H9 (cell line): ENCODE measurements at regions not wholly inside any gene's neighbourhood (a gene's known extent, or its start where the extent isn't known, plus 50 kb on each side); places are given as distances from the start of the nearest gene placed in this dataset.

Source experiments
- DNase-seq: peaks from one replicate; pipeline ENCODE4 v3.0.0-alpha.2; 2017
- H2AFZ ChIP-seq: one replicate; pipeline ENCODE4 v1.6.1; 2013; ENCODE audit warnings: mild to moderate bottlenecking, low read length, control low read depth, moderate library complexity
- H2AK5ac ChIP-seq: 2 replicates; pipeline ENCODE4 v1.6.1; 2013; ENCODE audit warnings: low read length, control low read depth, mixed read lengths; ENCODE audit not compliant: insufficient read length
- H2BK120ac ChIP-seq: one replicate; pipeline ENCODE4 v1.6.1; 2013; ENCODE audit warnings: low read depth, mild to moderate bottlenecking, low read length, control low read depth, inconsistent platforms; ENCODE audit not compliant: poor library complexity, severe bottlenecking
- H2BK12ac ChIP-seq: 2 replicates; pipeline ENCODE4 v1.6.1; 2013; ENCODE audit warnings: low read length, control low read depth, mixed read lengths, low read depth; ENCODE audit not compliant: insufficient read length
- H2BK15ac ChIP-seq: 2 replicates; pipeline ENCODE4 v1.6.1; 2013; ENCODE audit warnings: low read depth, low read length, control low read depth
- H2BK20ac ChIP-seq: one replicate; pipeline ENCODE4 v1.6.1; 2013; ENCODE audit warnings: low read depth, mild to moderate bottlenecking, low read length, control low read depth, inconsistent platforms; ENCODE audit not compliant: poor library complexity, severe bottlenecking
- H2BK5ac ChIP-seq: 2 replicates; pipeline ENCODE4 v1.6.1; 2013; ENCODE audit warnings: low read length, control low read depth, mixed read lengths; ENCODE audit not compliant: insufficient read length
- H3K14ac ChIP-seq: 2 replicates; pipeline ENCODE4 v1.6.1; 2013; ENCODE audit warnings: low read length, control low read depth; ENCODE audit not compliant: insufficient read depth
- H3K18ac ChIP-seq: 2 replicates; pipeline ENCODE4 v1.6.1; 2013; ENCODE audit warnings: low read depth, mild to moderate bottlenecking, mixed read lengths, low read length, control low read depth; ENCODE audit not compliant: insufficient read length
- H3K23ac ChIP-seq: 2 replicates; pipeline ENCODE4 v1.6.1; 2013; ENCODE audit warnings: low read length, control low read depth, mixed read lengths, low read depth; ENCODE audit not compliant: insufficient read length
- H3K23me2 ChIP-seq: 2 replicates; pipeline ENCODE4 v1.6.1; 2013; ENCODE audit warnings: low read depth, mild to moderate bottlenecking, mixed read lengths, low read length, control low read depth; ENCODE audit not compliant: insufficient read length, poor library complexity, severe bottlenecking
- H3K27ac ChIP-seq: 2 replicates; pipeline ENCODE4 v1.5.1; 2013; ENCODE audit warnings: low read length, control low read depth, mixed read lengths, low read depth; ENCODE audit not compliant: insufficient read length
- H3K27me3 ChIP-seq: 2 replicates; pipeline ENCODE4 v1.6.1; 2013; ENCODE audit warnings: low read length, control low read depth, inconsistent platforms; ENCODE audit not compliant: insufficient read depth
- H3K4ac ChIP-seq: 2 replicates; pipeline ENCODE4 v1.6.1; 2013; ENCODE audit warnings: low read depth, mild to moderate bottlenecking, control low read depth, inconsistent platforms, low read length, moderate library complexity
- H3K4me1 ChIP-seq: 2 replicates; pipeline ENCODE4 v1.6.1; 2013; ENCODE audit warnings: low read length, control low read depth, inconsistent platforms; ENCODE audit not compliant: insufficient read depth
- H3K4me2 ChIP-seq: 2 replicates; pipeline ENCODE4 v1.6.1; 2013; ENCODE audit warnings: low read length, control low read depth, mixed read lengths; ENCODE audit not compliant: insufficient read length, insufficient read depth
- H3K56ac ChIP-seq: 2 replicates; pipeline ENCODE4 v1.6.1; 2013; ENCODE audit warnings: low read depth, mild to moderate bottlenecking, mixed read lengths, low read length, control low read depth; ENCODE audit not compliant: insufficient read length
- H3K79me1 ChIP-seq: 2 replicates; pipeline ENCODE4 v1.6.1; 2013; ENCODE audit warnings: low read depth, mild to moderate bottlenecking, moderate library complexity, low read length, control low read depth, inconsistent platforms; ENCODE audit not compliant: insufficient read depth, poor library complexity, severe bottlenecking
- H3K79me2 ChIP-seq: 2 replicates; pipeline ENCODE4 v1.6.1; 2013; ENCODE audit warnings: low read length, control low read depth, inconsistent platforms; ENCODE audit not compliant: insufficient read depth
- H3K9ac ChIP-seq: 2 replicates; pipeline ENCODE4 v1.6.1; 2013; ENCODE audit warnings: low read length, control low read depth, mixed read lengths; ENCODE audit not compliant: insufficient read length; ENCODE audit errors: extremely low read depth
- H3K9me3 ChIP-seq: one replicate; pipeline ENCODE4 v1.6.1; 2013; ENCODE audit warnings: low read depth, low read length, inconsistent platforms; ENCODE audit not compliant: control insufficient read depth
- H3T11ph ChIP-seq: one replicate; pipeline ENCODE4 v1.6.1; 2013; ENCODE audit warnings: mild to moderate bottlenecking, low read length, control low read depth, inconsistent platforms
- H4K20me1 ChIP-seq: one replicate; pipeline ENCODE4 v1.6.1; 2013; ENCODE audit not compliant: control insufficient read depth, insufficient read length, insufficient read depth
- H4K5ac ChIP-seq: 2 replicates; pipeline ENCODE4 v1.6.1; 2013; ENCODE audit warnings: low read depth, mild to moderate bottlenecking, mixed read lengths, low read length, control low read depth; ENCODE audit not compliant: insufficient read length
- H4K8ac ChIP-seq: replicated peaks from 2 replicates; pipeline ENCODE4 v1.6.1; 2013; ENCODE audit warnings: low read length, control low read depth, mixed read lengths, low read depth; ENCODE audit not compliant: insufficient read length
- H4K91ac ChIP-seq: 2 replicates; pipeline ENCODE4 v1.6.1; 2013; ENCODE audit warnings: low read depth, mild to moderate bottlenecking, moderate library complexity, mixed read lengths, low read length, control low read depth; ENCODE audit not compliant: insufficient read length
- H3K27ac Mint-ChIP-seq, 3 experiments: 2 replicates in 2 of 3; 3 replicates in 1 of 3; pipeline ENCODE4 v1.8.0; 2020 to 2021; ENCODE audit warnings: mixed read lengths in 3 of 3, mild to moderate bottlenecking in 1 of 3, moderate library complexity in 1 of 3
- H3K27me3 Mint-ChIP-seq: 2 replicates; pipeline ENCODE4 v1.8.0; 2021; ENCODE audit warnings: low read depth, mild to moderate bottlenecking, moderate library complexity, mixed read lengths
- H3K36me3 Mint-ChIP-seq, 3 experiments: 2 replicates in 2 of 3; 3 replicates in 1 of 3; pipeline ENCODE4 v1.8.0; 2020 to 2021; ENCODE audit warnings: low read depth in 3 of 3, mixed read lengths in 3 of 3; ENCODE audit not compliant: insufficient read depth in 1 of 3
- H3K4me1 Mint-ChIP-seq, 2 experiments: 2 replicates each; pipeline ENCODE4 v1.8.0; 2020; ENCODE audit warnings: mixed read lengths in 2 of 2
- H3K4me3 Mint-ChIP-seq, 2 experiments: 2 replicates in 1 of 2; 3 replicates in 1 of 2; pipeline ENCODE4 v1.8.0; 2020 to 2021; ENCODE audit warnings: mild to moderate bottlenecking in 2 of 2, mixed read lengths in 2 of 2, moderate library complexity in 1 of 2
- H3K9me3 Mint-ChIP-seq, 2 experiments: 2 replicates in 1 of 2; 3 replicates in 1 of 2; pipeline ENCODE4 v1.8.0; 2020; ENCODE audit warnings: mild to moderate bottlenecking in 2 of 2, mixed read lengths in 2 of 2, moderate library complexity in 1 of 2
- CTCF ChIP-seq: fragments of 200-600 bp; sonication (generic); conservative IDR thresholded peaks from 3 replicates; pipeline ENCODE4 v1.8.0; 2021; ENCODE audit warnings: antibody characterized with exemption, mild to moderate bottlenecking
- WGBS: extraction: QIAGEN DNeasy Blood & Tissue Kit; methylation state at CpG from one replicate; pipeline ENCODE4 v1.1.7; 2013; ENCODE audit warnings: missing lambda C conversion rate, low lambda C conversion rate, mixed read lengths; ENCODE audit not compliant: insufficient read length; ENCODE audit errors: extremely low coverage; 5-methylcytosine and 5-hydroxymethylcytosine counted together

GRCh38 chr16:6528217-6528616, 804.4 kb upstream of the RBFOX1 start:
- no peak overlapping the region for H2AK5ac ChIP-seq
- H3K27ac ChIP-seq = no peak overlapping the region
- no peak overlapping the region for H3K9ac ChIP-seq
- H2BK12ac ChIP-seq = no peak overlapping the region
- no peaks in the 10 kb centered on the region for H3K79me2 ChIP-seq
- WGBS = no CpG with 5 or more reads among the region's 2 CpGs
- H3K23me2 ChIP-seq = no peaks in the 10 kb centered on the region
- no peak overlapping the region for H2BK120ac ChIP-seq
- H2BK15ac ChIP-seq = no peak overlapping the region
- TF ChIP-seq CTCF = no peak
- Mint-ChIP-seq H3K9me3 (no peaks in the 10 kb centered on the region), H3K27ac (no peak overlapping the region), H3K36me3 (no peaks in the 10 kb centered on the region), H3K4me1 (peaks cover 0 to under 1% of the 10 kb centered on the region in 2 experiments; a peak in 2 of 4 replicates), H3K27me3 (no peaks in the 10 kb centered on the region), H3K4me3 (no peak overlapping the region)
- no peak overlapping the region for H3T11ph ChIP-seq
- H3K18ac ChIP-seq = no peak overlapping the region
- H2BK20ac ChIP-seq = no peak overlapping the region
- no peak overlapping the region for H2BK5ac ChIP-seq
- no peak overlapping the region for H3K4me2 ChIP-seq
- no peak overlapping the region for H4K5ac ChIP-seq
- no peak overlapping the region for H4K91ac ChIP-seq
- H3K56ac ChIP-seq = no peak overlapping the region
- H3K23ac ChIP-seq = no peak overlapping the region
- H3K4ac ChIP-seq = no peak overlapping the region
- H3K79me1 ChIP-seq = no peaks in the 10 kb centered on the region
- no peak overlapping the region for H4K8ac ChIP-seq
- H3K27me3 ChIP-seq = no peaks in the 10 kb centered on the region
- no peaks in the 10 kb centered on the region for H4K20me1 ChIP-seq
- H3K14ac ChIP-seq = no peak overlapping the region
- H3K9me3 ChIP-seq = no peaks in the 10 kb centered on the region
- no peak overlapping the region for H2AFZ ChIP-seq
- no peak for DNase-seq
- H3K4me1 ChIP-seq = no peaks in the 10 kb centered on the region
